Endothelial cell of umbilical vein (primary cell): ENCODE measurements at regions not wholly inside any gene's neighbourhood (a gene's known extent, or its start where the extent isn't known, plus 50 kb on each side); places are given as distances from the start of the nearest gene placed in this dataset.
A peak's percentile ranks its signal among the peaks of the same experiment; 100 is the strongest.

Experiments used
- BruUV-seq: library from RNA; stranded (reverse); fragments of 400-500 nt; replicated peaks from 2 replicates; lab custom pipeline; 2021; lab: Mats Ljungman, UMichigan
- CTCF ChIA-PET: fragments of 300-600, 350-600 bp; sonication (Branson Sonifier 250); formaldehyde crosslinking; loops from one replicate; lab custom pipeline; 2021; ENCODE audit warnings: antibody characterized with exemption, inconsistent platforms; lab: Charles Lee
- POLR2A ChIA-PET: fragments of 300-600, 350-600 bp; sonication (Branson Sonifier 250); formaldehyde crosslinking; loops from one replicate; lab custom pipeline; 2021; ENCODE audit warnings: antibody characterized with exemption, inconsistent platforms; lab: Charles Lee
- DNase-seq: peaks from one replicate; pipeline ENCODE4 v3.0.0-alpha.2; 2011; ENCODE audit warnings: low read depth, low spot score
- FAIRE-seq: peaks from 2 replicates; lab custom pipeline; 2011; peaks lifted over from hg19 to GRCh38; lab: Jason Lieb, UNC
- H2AFZ ChIP-seq: 2 replicates; pipeline ENCODE4 v1.6.0; 2012; ENCODE audit warnings: low read depth, low read length, control low read depth, inconsistent platforms
- H3K27ac ChIP-seq: 2 replicates; pipeline ENCODE4 v1.5.1; 2011; ENCODE audit warnings: low read depth, mild to moderate bottlenecking, control low read depth, low read length, moderate library complexity; ENCODE audit not compliant: insufficient read depth
- H3K27me3 ChIP-seq, 2 experiments: 2 replicates each; pipeline versions ENCODE4 v1.6.0 to v1.6.1; 2011; ENCODE audit warnings: low read length in 2 of 2, mixed read lengths in 1 of 2; ENCODE audit not compliant: control insufficient read depth in 2 of 2, insufficient read depth in 2 of 2
- H3K36me3 ChIP-seq, 2 experiments: 2 replicates in 1 of 2; 3 replicates in 1 of 2; pipeline ENCODE4 v1.5.1; 2011; ENCODE audit warnings: low read length in 2 of 2, mild to moderate bottlenecking in 1 of 2, moderate library complexity in 1 of 2; ENCODE audit not compliant: control insufficient read depth in 2 of 2, insufficient read depth in 2 of 2; ENCODE audit errors: extremely low read depth in 1 of 2
- H3K4me1 ChIP-seq: 3 replicates; pipeline ENCODE4 v1.5.1; 2011; ENCODE audit warnings: mild to moderate bottlenecking, low read length; ENCODE audit not compliant: control insufficient read depth, insufficient read depth; ENCODE audit errors: extremely low read depth
- H3K4me2 ChIP-seq: 2 replicates; pipeline ENCODE4 v1.6.1; 2011; ENCODE audit warnings: low read length, control low read depth, mixed read lengths; ENCODE audit not compliant: insufficient read depth
- H3K4me3 ChIP-seq, 3 experiments: fragments of 200-600 bp in 1 of 3; sonication (generic), shearing (Covaris generic) in 1 of 3; replicated peaks in 1 of 3; 2 replicates each; pipeline ENCODE4 v1.5.1; 2011 to 2016; ENCODE audit warnings: control low read depth in 3 of 3, low read length in 3 of 3, mild to moderate bottlenecking in 2 of 3, inconsistent platforms in 1 of 3, low read depth in 1 of 3, moderate library complexity in 1 of 3; ENCODE audit not compliant: insufficient read depth in 1 of 3
- H3K79me2 ChIP-seq: 2 replicates; pipeline ENCODE4 v1.6.0; 2012; ENCODE audit warnings: low read length, inconsistent platforms; ENCODE audit not compliant: control insufficient read depth, insufficient read depth
- H3K9ac ChIP-seq: replicated peaks from 2 replicates; pipeline ENCODE3; 2011; ENCODE audit warnings: low read length, control low read depth; ENCODE audit not compliant: insufficient read depth; ENCODE audit errors: extremely low read depth
- H3K9me1 ChIP-seq: replicated peaks from 3 replicates; pipeline ENCODE4 v1.6.0; 2011; ENCODE audit warnings: mild to moderate bottlenecking, low read length; ENCODE audit not compliant: control insufficient read depth, insufficient read depth; ENCODE audit errors: extremely low read depth
- H3K9me3 ChIP-seq: replicated peaks from 2 replicates; pipeline ENCODE4 v1.5.1; 2012; ENCODE audit warnings: low read length, inconsistent platforms; ENCODE audit not compliant: control insufficient read depth, insufficient read depth
- H4K20me1 ChIP-seq: replicated peaks from 2 replicates; pipeline ENCODE3; 2011; ENCODE audit warnings: mild to moderate bottlenecking, low read length; ENCODE audit not compliant: control insufficient read depth, insufficient read depth; ENCODE audit errors: extremely low read depth
- CTCF ChIP-seq, 2 donors: IDR thresholded peaks; 1 replicate in 1 of 2; 2 replicates in 1 of 2; pipeline ENCODE4 v1.5.1; 2011; ENCODE audit warnings: low read length in 2 of 2, mild to moderate bottlenecking in 2 of 2, moderate library complexity in 2 of 2, control low read depth in 1 of 2, inconsistent platforms in 1 of 2, low read depth in 1 of 2; ENCODE audit not compliant: insufficient read depth in 1 of 2; ENCODE audit errors: extremely low read depth in 1 of 2
- EZH2 ChIP-seq: IDR thresholded peaks from 2 replicates; pipeline ENCODE4 v1.6.1; 2012; ENCODE audit warnings: borderline replicate concordance, low read depth, mild to moderate bottlenecking, moderate library complexity, low read length, inconsistent platforms; ENCODE audit not compliant: severe bottlenecking
- FOS ChIP-seq: IDR thresholded peaks from 2 replicates; pipeline ENCODE4 v1.6.1; 2011; ENCODE audit warnings: mild to moderate bottlenecking, low read length, moderate library complexity, borderline replicate concordance; ENCODE audit not compliant: insufficient read depth
- GATA2 ChIP-seq: IDR thresholded peaks from 2 replicates; pipeline ENCODE4 v1.7.0; 2011; ENCODE audit warnings: low read depth, mild to moderate bottlenecking, moderate library complexity, mixed read lengths, low read length; ENCODE audit not compliant: insufficient read length, insufficient read depth
- JUN ChIP-seq: IDR thresholded peaks from 2 replicates; pipeline ENCODE4 v1.6.1; 2011; ENCODE audit warnings: borderline replicate concordance, low read depth; ENCODE audit not compliant: insufficient read length, insufficient read depth
- MAX ChIP-seq: IDR thresholded peaks from 2 replicates; pipeline ENCODE4 v1.6.1; 2011; ENCODE audit not compliant: insufficient read depth, insufficient read length
- MYC ChIP-seq: IDR thresholded peaks from one replicate; pipeline ENCODE4 v1.6.1; 2011; ENCODE audit warnings: mild to moderate bottlenecking, low read depth, low read length
- POLR2A ChIP-seq: IDR thresholded peaks from 2 replicates; pipeline ENCODE4 v1.6.1; 2012; ENCODE audit warnings: low read depth, mild to moderate bottlenecking, control low read depth, low read length
- POLR2AphosphoS5 ChIP-seq: IDR thresholded peaks from 2 replicates; pipeline ENCODE4 v1.6.1; 2012; ENCODE audit warnings: low read depth, mild to moderate bottlenecking, control low read depth, low read length, moderate library complexity; ENCODE audit not compliant: insufficient read depth
- dilution Hi-C: fragments of 300-500 bp; cut with MboI; formaldehyde crosslinking; loops from one replicate; pipeline ENCODE4 v1.15.0; 2019; ENCODE audit warnings: low sequenced_read_pairs; ENCODE audit not compliant: extremely low pct_ligation_motif_present
- intact Hi-C: fragments of 100-400 bp; cut with micrococcal nuclease; formaldehyde crosslinking; loops from one replicate; pipeline ENCODE4 v1.10.0; 2022

GRCh38 chr11:35087648-35088047 is 51.3 kb upstream of the CD44 start:
- Histone ChIP-seq H3K9ac (no peak overlapping the region), H4K20me1 (no peaks in the 10 kb centered on the region), H3K4me1 (peaks cover 12% of the 10 kb centered on the region), H3K9me3 (no peaks in the 10 kb centered on the region), H3K4me2 (no peak overlapping the region), H3K36me3 (no peaks in the 10 kb centered on the region), H3K27me3 (no peaks in the 10 kb centered on the region), H2AFZ (no peak overlapping the region), H3K9me1 (no peaks in the 10 kb centered on the region), H3K27ac (peak overlapping the region; percentile 26), H3K79me2 (no peaks in the 10 kb centered on the region), H3K4me3 (no peak overlapping the region)
- dilution Hi-C loops: no loop called here
- peak; percentile 20 for TF ChIP-seq GATA2
- no peak for TF ChIP-seq EZH2
- no peak for TF ChIP-seq MAX
- no peak for TF ChIP-seq MYC
- TF ChIP-seq FOS: peak; percentile 51
- peak; percentile 39 for TF ChIP-seq POLR2AphosphoS5
- TF ChIP-seq POLR2A: no peak
- no peak for TF ChIP-seq CTCF (IDR thresholded peaks at IDR 0.05; ENCODE audit: extremely low read depth in 1 of 2, insufficient read depth in 1 of 2, low read depth in 1 of 2, low read length in 2 of 2)
- TF ChIP-seq JUN: no peak
- ChIA-PET CTCF (interaction anchor here (0.7 to 1.5 kb wide), 4 partner anchors 9 to 153 kb away, joined by 3 to 7 read pairs (median 3); no protein-coding TSS in a partner anchor), POLR2A (no interaction called here)
- DNase-seq (peak; percentile 49), FAIRE-seq (peak; percentile 88)
- BruUV-seq: no TSS peak
- intact Hi-C loops: loop anchor here (10.0 kb wide), 1 partner anchor 163 kb away; no protein-coding TSS in a partner anchor
